Activated CD4-positive, alpha-beta T cell treated with anti-CD3 and anti-CD28 coated beads, Interleukin-2, amount 10 ng/mL, durations not matched to agents 24 days and 14 days (primary cell): ENCODE measurements at regions not wholly inside any gene's neighbourhood (a gene's known extent, or its start where the extent isn't known, plus 50 kb on each side); places are given as distances from the start of the nearest gene placed in this dataset.
A peak's percentile ranks its signal among the peaks of the same experiment; 100 is the strongest.
"Not testable (repeated sequence)": the region's sequence is repeated elsewhere in the genome, so short reads cannot be mapped to it uniquely, and the experiment has no call there.

Experiments
- DNase-seq: peaks from one replicate; pipeline ENCODE4 v3.0.0; 2022
- H3K27ac Mint-ChIP-seq: one replicate; pipeline ENCODE4 v1.8.0; 2022; ENCODE audit warnings: mild to moderate bottlenecking, mixed read lengths
- H3K27me3 Mint-ChIP-seq: one replicate; pipeline ENCODE4 v1.8.0; 2022; ENCODE audit warnings: mixed read lengths
- H3K36me3 Mint-ChIP-seq: one replicate; pipeline ENCODE4 v1.8.0; 2022; ENCODE audit warnings: low read depth, mild to moderate bottlenecking, mixed read lengths
- H3K4me1 Mint-ChIP-seq: one replicate; pipeline ENCODE4 v1.8.0; 2021; ENCODE audit warnings: mixed read lengths
- H3K4me3 Mint-ChIP-seq: one replicate; pipeline ENCODE4 v1.8.0; 2022; ENCODE audit warnings: mild to moderate bottlenecking, moderate library complexity, mixed read lengths
- H3K9me3 Mint-ChIP-seq: one replicate; pipeline ENCODE4 v1.8.0; 2021; ENCODE audit warnings: mixed read lengths
- intact Hi-C: fragments of 100-400 bp; cut with micrococcal nuclease; formaldehyde crosslinking; loops from one replicate; pipeline ENCODE4 v1.15.1; 2023

DNA sequence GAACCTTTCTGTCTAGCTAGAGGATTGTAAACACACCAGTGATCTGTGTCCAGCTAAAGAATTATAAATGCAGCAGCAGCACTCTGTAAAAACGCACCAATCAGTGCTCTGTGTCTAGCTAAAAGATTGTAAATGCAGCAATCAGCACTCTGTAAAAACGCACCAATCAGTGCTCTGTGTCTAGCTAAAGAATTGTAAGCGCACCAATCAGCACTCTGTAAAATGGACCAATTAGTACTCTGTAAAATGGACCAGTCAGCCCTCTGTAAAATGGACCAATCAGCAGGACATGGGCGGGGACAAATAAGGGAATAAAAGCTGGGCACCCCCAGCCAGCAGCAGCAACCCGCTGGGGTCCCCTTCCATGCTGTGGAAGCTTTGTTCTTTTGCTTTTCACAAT, 204.1 kb upstream of the UBL3 start:
- intact Hi-C loops, H3K9me3 Mint-ChIP-seq, H3K36me3 Mint-ChIP-seq, H3K4me3 Mint-ChIP-seq, H3K27me3 Mint-ChIP-seq, DNase-seq, H3K4me1 Mint-ChIP-seq, H3K27ac Mint-ChIP-seq: not testable (repeated sequence)

DNA sequence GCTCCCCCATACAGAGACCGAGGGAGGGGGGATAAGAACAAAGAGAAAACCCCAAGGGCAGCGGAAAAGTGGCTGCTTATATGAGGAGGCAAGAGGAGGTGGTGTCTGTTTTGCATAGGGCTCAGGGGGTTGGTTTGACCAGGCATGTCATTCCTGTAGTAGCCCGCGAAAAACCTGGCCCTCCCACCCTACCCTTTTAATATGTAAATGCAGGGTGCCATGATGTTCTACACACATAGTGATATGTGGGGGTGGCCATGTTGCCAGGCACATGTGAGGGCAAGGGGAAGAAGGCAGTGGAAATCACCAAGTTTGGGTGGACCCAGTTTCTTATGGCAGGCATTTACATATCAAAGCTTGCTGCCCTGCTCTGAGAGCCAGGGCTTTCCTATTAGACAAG, 203.5 kb upstream of the UBL3 start:
- H3K27ac Mint-ChIP-seq = no peak overlapping the region
- no peaks in the 10 kb centered on the region for H3K36me3 Mint-ChIP-seq
- H3K9me3 Mint-ChIP-seq = peaks cover 5% of the 10 kb centered on the region
- H3K4me1 Mint-ChIP-seq = peaks cover 10% of the 10 kb centered on the region
- H3K27me3 Mint-ChIP-seq = peaks cover 5% of the 10 kb centered on the region
- no peak overlapping the region for H3K4me3 Mint-ChIP-seq
- no peak for DNase-seq
- intact Hi-C loops = no loop called here

DNA sequence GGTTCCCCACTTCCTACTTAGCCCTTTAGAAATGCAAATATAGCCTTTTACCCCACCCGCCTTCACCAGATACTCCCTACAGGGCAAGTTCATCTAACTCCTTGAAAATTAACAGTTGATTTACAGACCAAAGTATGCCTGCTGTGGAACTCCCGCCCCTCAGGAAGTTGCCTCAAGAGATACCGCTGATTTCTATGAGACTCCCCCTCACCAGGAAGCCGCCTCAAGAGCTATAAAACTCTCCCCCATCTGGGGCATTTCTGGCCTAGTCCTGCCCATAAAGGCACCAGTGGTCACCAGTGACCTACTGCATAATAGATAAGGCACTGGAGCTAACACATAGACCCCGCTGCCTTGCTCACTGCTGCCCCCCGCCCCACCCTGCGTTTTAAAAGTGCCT, 201.7 kb upstream of the UBL3 start:
- Mint-ChIP-seq H3K36me3 (no peaks in the 10 kb centered on the region), H3K27ac (no peak overlapping the region), H3K27me3 (peaks cover 5% of the 10 kb centered on the region), H3K9me3 (peaks cover 4% of the 10 kb centered on the region), H3K4me3 (no peak overlapping the region), H3K4me1 (peaks cover 21% of the 10 kb centered on the region)
- intact Hi-C loops = no loop called here
- no peak for DNase-seq

DNA sequence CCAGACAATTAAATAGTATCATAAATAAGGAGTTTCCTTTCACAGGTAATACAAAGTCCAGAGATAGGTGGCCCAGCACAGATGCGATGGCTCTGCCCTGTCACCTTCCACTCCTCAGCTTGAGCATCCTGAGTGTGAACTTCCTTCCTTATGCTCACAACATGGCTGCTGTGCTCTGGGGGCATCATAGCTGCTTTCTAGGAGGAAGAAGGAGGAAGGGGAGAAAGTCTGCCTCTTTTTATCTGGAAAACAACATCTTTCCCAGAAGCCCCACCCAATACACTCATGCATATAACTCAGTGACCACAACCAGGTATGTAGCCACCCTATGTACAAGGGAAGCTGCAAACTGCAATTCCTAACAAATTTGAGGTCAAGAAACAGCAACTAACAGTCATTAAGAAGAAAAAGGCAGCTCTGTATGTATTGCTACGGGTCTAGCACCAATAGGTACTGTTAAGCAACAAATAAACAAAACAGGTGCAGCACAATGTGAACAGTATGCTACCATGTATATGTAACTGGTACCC, 201.2 kb upstream of the UBL3 start:
- Mint-ChIP-seq H3K27ac (no peak overlapping the region), H3K4me3 (no peak overlapping the region), H3K36me3 (no peaks in the 10 kb centered on the region), H3K27me3 (peaks cover 2% of the 10 kb centered on the region), H3K4me1 (peaks cover 24% of the 10 kb centered on the region), H3K9me3 (peaks cover 4% of the 10 kb centered on the region)
- intact Hi-C loops = no loop called here
- DNase-seq = no peak

DNA sequence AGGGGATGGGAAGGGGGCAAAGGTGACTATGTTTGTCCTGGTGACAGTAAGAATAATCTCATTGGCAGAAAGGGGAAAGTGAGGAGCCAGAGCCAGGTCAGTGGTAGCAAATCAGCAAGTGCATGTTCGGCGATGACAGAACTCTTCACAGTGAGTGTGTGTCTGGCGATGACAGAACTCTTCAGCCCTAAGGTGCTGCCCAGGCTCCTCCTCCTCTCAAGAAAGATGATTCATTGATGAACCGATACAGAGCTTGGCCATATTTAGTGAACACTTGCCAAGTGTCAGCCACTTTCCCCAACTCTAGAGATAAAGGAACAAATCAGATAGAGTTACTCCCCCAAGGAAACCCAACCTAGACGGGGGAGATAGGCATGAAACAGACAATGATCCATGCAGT, 199.3 kb upstream of the UBL3 start:
- Mint-ChIP-seq H3K36me3 (no peaks in the 10 kb centered on the region), H3K27me3 (no peaks in the 10 kb centered on the region), H3K27ac (no peak overlapping the region), H3K4me3 (no peak overlapping the region), H3K9me3 (peaks cover 4% of the 10 kb centered on the region), H3K4me1 (peaks cover 27% of the 10 kb centered on the region)
- DNase-seq = no peak
- intact Hi-C loops = loop anchor here (5.0 kb wide), 1 partner anchor 202 kb away; no protein-coding TSS in a partner anchor

DNA sequence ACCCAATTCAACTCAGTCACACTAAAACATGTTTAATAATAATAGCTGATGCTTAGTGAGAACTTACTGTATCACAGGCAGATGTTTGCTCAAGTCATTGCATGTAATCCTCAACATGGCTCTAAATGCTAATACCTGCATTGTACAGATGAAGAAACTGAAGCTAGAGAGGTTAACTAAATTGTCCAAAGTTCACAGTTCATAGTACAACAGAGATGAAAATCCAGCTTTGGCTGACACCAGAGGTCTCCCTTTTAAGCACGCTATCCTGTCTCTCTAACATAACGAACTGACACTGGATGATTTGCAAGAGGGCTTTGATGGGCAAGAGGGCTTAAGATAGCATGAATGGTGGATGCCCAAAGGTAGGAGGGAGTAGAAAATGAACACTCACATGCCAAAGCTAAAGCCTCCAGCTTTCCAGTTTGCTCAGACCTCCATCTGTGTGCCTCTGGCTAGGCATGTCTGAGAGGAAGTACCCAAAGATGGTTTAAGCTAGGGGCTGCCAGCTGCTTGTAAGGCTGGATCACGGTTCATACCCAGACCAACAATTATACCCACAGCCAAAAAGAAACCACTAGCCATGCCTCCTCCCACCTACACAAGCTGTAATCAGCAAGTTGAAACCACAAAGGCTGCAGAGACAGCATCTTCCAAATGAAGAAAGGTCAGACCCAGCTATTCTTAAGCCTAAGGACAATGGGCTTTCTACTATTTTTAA, 196.9 kb upstream of the UBL3 start:
- Mint-ChIP-seq H3K9me3 (peaks cover 4% of the 10 kb centered on the region), H3K36me3 (no peaks in the 10 kb centered on the region), H3K27me3 (no peaks in the 10 kb centered on the region), H3K4me3 (no peak overlapping the region), H3K27ac (peak overlapping the region; percentile 0), H3K4me1 (peaks cover 25% of the 10 kb centered on the region)
- intact Hi-C loops = loop anchor here (5.0 kb wide), 1 partner anchor 200 kb away; no protein-coding TSS in a partner anchor
- DNase-seq = peak; percentile 74

DNA sequence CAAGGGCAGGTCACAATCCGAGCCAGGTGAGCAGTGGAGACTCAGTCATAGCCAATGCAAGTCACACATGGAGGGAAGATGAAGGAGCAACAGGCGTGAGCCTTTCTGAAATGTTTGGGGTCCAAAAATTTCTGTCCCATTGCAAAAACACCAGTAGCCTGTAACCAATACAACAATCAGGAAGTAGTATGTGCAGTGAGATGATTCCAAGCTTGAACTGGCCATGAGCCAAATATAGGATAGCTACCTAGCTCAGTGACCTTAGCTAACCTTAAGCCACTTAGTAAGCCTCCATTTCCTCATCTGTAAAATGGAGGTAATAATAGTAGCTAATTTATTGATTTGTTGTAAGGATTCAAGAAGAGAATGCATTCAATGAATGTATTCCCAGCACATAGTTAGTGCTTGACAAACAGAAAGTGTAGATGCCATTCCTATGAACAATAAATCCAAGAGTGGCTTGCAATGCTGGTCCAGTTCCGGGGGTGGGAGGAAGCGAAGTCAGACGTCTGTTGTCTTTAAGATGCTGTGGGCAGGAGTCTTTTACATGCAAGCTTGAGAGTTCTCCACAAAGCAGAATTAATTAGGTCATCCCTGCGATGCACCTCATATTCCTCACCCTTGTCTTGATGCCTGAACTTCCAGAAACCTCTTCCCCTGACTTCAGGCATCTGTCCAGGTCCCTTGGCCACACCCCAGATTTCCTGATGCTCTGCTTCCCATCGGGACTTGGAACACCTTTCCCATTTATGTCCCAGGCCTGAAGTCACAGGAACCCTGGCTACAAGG, 195.7 kb upstream of the UBL3 start:
- Mint-ChIP-seq H3K27me3 (no peaks in the 10 kb centered on the region), H3K4me3 (no peak overlapping the region), H3K4me1 (peaks cover 19% of the 10 kb centered on the region), H3K27ac (no peak overlapping the region), H3K36me3 (no peaks in the 10 kb centered on the region), H3K9me3 (peaks cover 4% of the 10 kb centered on the region)
- intact Hi-C loops = loop anchor here (5.0 kb wide), 1 partner anchor 199 kb away; no protein-coding TSS in a partner anchor
- no peak for DNase-seq

DNA sequence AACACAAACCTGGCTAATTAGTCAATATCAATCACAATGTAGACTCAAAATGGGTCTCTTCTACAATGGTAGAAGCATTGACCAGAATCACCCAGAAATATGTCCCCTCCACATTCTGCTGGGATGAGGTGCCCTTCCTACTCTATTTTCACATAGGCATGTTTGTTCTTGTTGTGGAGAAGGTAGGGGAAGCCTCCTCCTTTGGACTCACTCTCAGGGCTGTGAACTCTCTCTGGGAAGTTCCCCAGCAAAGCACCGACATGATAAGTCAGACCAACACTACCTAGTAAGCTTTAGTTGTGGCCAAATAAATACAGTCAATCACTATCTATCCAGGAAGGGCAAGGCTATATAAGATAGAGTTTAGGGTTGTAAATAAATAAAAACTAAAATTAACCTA, 194.5 kb upstream of the UBL3 start:
- Mint-ChIP-seq H3K27me3 (peaks cover 6% of the 10 kb centered on the region), H3K27ac (no peak overlapping the region), H3K4me1 (peaks cover 19% of the 10 kb centered on the region), H3K36me3 (no peaks in the 10 kb centered on the region), H3K9me3 (peaks cover 4% of the 10 kb centered on the region), H3K4me3 (no peak overlapping the region)
- no peak for DNase-seq
- intact Hi-C loops = loop anchor here (5.0 kb wide), 1 partner anchor 198 kb away; no protein-coding TSS in a partner anchor

DNA sequence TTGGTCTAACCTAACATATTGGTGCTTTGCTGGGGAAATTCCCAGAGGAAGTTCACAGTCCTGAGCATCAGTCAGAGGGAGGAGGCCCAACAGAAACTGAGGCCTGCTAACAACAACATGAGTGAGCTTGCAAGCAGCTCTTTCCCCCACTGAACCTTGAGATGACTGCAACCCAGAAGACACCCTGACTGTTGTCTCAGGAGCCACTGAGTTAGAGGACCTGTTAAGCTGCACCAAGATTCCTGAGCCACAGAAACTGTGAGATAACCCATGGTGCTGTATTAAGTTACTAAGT, 193.2 kb upstream of the UBL3 start:
- peaks cover 15% of the 10 kb centered on the region for H3K4me1 Mint-ChIP-seq
- H3K4me3 Mint-ChIP-seq = no peak overlapping the region
- H3K27ac Mint-ChIP-seq = no peak overlapping the region
- DNase-seq = no peak
- H3K27me3 Mint-ChIP-seq = peaks cover 13% of the 10 kb centered on the region
- intact Hi-C loops = no loop called here
- H3K36me3 Mint-ChIP-seq = no peaks in the 10 kb centered on the region
- no peaks in the 10 kb centered on the region for H3K9me3 Mint-ChIP-seq

DNA sequence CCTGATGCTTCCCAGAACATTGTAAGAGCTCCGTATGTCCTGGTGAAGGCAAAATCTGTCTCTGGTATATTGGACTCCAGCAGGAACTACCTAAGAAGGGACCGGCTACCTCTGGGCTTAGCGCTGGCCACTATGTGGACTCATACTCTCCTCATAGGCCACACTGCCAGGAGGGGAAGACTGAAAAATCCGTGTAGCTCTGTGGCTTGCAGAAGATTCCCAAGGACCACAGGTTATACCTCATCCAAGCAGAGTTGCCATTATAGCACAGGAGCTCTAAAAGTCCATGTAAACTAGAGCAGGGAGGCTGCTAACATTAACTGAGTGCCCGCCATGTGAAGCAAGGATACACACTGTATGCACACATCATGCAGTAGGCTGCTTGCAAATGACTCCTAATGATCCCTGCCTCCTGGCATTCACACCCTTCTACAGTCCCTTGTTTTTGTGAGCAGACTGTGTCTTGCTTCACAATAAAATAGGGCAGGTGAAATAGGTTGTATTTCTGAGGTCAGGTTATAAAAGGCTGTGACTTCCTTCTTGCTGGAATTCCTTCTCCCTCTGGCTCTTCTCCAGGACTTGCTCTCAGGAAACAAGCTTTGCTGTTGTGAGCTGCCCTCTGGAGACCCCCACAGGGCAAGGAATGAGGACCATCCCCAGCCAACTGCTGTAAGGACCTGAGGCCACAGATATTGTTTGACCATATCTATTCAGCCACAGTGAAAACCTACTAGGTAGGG, 192.6 kb upstream of the UBL3 start:
- peaks cover 14% of the 10 kb centered on the region for H3K4me1 Mint-ChIP-seq
- H3K36me3 Mint-ChIP-seq = no peaks in the 10 kb centered on the region
- peaks cover 18% of the 10 kb centered on the region for H3K27me3 Mint-ChIP-seq
- H3K4me3 Mint-ChIP-seq = no peak overlapping the region
- intact Hi-C loops = no loop called here
- DNase-seq = no peak
- H3K27ac Mint-ChIP-seq = no peak overlapping the region
- no peaks in the 10 kb centered on the region for H3K9me3 Mint-ChIP-seq

DNA sequence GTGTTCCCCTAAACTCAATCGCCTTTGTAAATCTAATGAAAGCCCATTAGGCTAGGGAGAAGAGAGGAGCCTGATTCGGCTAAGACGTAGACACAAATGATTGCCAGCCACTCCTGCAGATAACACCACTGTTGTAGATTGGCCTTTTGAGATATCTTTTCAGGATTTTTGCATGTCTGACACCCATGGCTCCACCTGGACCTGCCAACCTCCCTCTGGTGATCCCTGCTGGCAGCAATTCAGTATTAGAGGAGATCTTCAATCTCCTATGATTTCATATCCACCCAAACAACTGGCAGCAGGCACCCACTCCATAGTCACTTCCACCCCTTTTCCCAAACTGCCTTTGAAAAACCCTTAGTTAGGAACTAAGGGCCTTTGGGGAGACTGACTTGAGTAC, 191.9 kb upstream of the UBL3 start:
- Mint-ChIP-seq H3K4me3 (no peak overlapping the region), H3K27me3 (peaks cover 21% of the 10 kb centered on the region), H3K4me1 (peaks cover 7% of the 10 kb centered on the region), H3K27ac (no peak overlapping the region), H3K36me3 (no peaks in the 10 kb centered on the region), H3K9me3 (no peaks in the 10 kb centered on the region)
- intact Hi-C loops = no loop called here
- DNase-seq = no peak

DNA sequence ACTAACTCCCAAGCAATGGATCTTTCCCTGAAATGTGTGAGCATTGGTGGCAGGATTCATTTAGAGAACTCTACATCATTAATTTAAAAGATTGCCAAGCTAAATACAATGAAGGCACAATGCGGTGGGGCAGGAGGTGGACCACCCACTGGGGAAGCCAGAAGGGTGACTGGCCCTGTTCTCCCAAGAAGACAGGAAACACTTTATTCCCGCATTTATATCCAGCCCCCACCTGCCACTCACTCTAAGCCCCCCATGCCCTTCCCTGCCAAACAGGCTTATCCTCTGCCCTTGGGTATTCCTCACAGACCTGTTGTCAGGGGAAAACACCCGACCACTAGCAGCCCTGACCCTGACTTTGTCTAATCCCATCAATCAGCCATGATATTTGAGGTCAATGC, 189.1 kb upstream of the UBL3 start:
- Mint-ChIP-seq H3K36me3 (no peaks in the 10 kb centered on the region), H3K9me3 (no peaks in the 10 kb centered on the region), H3K27me3 (peaks cover 25% of the 10 kb centered on the region), H3K4me3 (no peak overlapping the region), H3K4me1 (no peaks in the 10 kb centered on the region), H3K27ac (no peak overlapping the region)
- DNase-seq = no peak
- intact Hi-C loops = no loop called here

DNA sequence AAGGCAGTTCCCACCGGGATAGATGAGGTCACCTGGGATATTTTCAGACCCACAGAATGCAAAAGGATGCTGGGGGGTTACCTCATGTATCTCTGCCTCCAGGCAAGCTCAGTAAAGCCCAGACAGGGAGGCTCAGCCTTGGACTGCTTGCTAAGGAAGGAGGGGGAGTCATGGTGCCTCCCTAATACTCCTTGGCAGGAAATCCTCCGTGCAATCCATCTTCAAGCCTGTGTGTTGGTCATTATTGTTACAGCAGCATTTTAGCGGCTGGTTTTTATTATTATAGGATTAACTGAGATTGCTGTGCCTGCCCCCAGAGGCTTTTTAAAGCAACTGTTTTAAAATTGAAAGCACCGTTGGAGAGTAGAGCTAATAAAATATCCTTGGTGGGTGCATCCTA, 188.5 kb upstream of the UBL3 start:
- DNase-seq = no peak
- Mint-ChIP-seq H3K36me3 (no peaks in the 10 kb centered on the region), H3K4me1 (no peaks in the 10 kb centered on the region), H3K27ac (no peak overlapping the region), H3K4me3 (no peak overlapping the region), H3K9me3 (no peaks in the 10 kb centered on the region), H3K27me3 (peaks cover 30% of the 10 kb centered on the region)
- intact Hi-C loops = no loop called here

DNA sequence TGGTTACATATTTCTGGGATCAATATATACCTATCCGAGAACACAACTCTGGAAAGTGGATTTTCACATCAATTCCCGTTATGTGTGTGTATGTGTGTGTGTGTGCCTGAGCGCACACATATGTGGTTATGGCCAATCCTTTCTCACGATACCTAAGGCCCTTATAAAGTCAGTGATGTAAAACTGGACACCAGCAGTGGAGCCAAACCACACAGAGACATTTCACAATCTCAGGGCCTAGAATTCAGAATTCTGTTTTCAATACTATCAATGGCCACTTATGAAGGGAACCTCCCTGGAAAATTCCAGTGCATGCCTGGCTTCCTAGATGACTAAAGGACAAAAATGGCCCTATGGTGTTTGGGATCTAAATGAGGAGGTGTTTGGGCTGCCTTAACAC, 187.3 kb upstream of the UBL3 start:
- H3K9me3 Mint-ChIP-seq = no peaks in the 10 kb centered on the region
- no peaks in the 10 kb centered on the region for H3K36me3 Mint-ChIP-seq
- peaks cover 33% of the 10 kb centered on the region for H3K27me3 Mint-ChIP-seq
- no peak overlapping the region for H3K4me3 Mint-ChIP-seq
- intact Hi-C loops = no loop called here
- DNase-seq = no peak
- H3K27ac Mint-ChIP-seq = no peak overlapping the region
- no peaks in the 10 kb centered on the region for H3K4me1 Mint-ChIP-seq
